G401 (cell line): ENCODE measurements at regions not wholly inside any gene's neighbourhood (a gene's known extent, or its start where the extent isn't known, plus 50 kb on each side); places are given as distances from the start of the nearest gene placed in this dataset.

Experiments used
- DNase-seq: peaks from one replicate; pipeline ENCODE4 v3.0.0-alpha.2; 2015; ENCODE audit warnings: low spot score
- in situ Hi-C: cut with HindIII; loops from 2 replicates; pipeline ENCODE4 v1.10.0; 2016; ENCODE audit warnings: low sequenced_read_pairs, mixed read lengths

DNA sequence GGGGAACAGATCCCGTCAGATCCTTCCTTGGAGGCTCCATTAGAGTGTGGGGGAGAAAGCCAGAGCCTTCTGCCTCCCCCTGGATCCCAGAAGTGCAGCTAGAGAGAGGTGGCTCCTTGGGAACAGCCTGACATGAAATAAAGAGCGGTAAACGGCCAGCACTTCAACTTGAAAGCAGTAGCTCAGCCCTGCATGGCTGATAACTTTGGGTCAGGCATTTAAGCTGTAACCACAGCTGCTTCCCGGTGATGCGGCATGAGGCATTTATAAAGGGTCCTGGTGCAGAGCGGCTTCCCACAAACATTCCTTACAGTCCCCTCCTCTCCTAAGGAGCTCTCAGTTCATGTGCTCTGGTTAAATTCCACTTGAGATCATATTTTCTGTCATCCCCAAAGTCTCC is 960.3 kb downstream of the VRK1 start:
- DNase-seq = no peak
- in situ Hi-C loops = no loop called here

DNA sequence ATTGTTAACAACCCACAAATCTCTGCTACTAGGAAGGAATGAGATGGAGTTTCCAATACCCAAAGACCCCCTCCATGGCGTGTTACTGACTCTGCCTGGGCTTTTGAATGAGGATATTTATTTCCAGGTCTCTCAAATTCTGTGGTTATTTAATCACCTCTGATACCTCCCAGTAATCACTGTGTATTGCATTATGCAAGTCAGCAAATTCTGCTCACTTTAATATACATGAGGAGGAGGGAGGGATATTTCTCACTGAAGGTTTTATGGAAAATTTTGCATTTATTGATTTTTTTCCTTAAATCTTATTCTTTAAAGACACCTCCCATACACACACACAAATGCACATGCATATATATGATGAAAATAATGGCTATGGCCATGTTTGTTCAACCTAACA is 962.9 kb downstream of the VRK1 start:
- DNase-seq = no peak
- in situ Hi-C loops = no loop called here

DNA sequence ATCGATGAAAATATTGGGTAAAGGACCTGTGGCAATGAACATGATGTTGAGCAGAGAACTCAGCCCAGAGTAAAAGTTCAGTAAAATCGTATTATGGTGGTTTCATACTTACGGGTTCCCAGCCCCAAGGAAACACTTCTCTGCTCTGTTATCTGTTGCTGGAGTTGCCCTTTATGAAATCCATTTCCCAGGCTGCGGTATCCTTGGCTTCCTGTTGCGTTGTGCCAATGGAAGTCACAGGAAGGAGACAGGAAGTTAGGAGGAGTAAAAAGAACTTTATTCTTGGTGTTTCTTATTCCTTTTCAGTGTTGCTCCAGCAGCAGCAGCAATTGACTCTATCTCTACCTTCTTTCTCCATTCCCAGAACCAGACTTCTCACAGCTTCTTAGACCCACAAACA is 965.2 kb downstream of the VRK1 start:
- no peak for DNase-seq
- in situ Hi-C loops = no loop called here

- no peak for DNase-seq
- in situ Hi-C loops = no loop called here
Observed at GRCh38 chr14:97771340-97772045, 974.3 kb downstream of the VRK1 start.

- in situ Hi-C loops = no loop called here
- DNase-seq = no peak
Observed at GRCh38 chr14:97773598-97773997, 976.4 kb downstream of the VRK1 start.

GRCh38 chr14:97776890-97777558 is 979.8 kb downstream of the VRK1 start:
- in situ Hi-C loops = no loop called here

DNA sequence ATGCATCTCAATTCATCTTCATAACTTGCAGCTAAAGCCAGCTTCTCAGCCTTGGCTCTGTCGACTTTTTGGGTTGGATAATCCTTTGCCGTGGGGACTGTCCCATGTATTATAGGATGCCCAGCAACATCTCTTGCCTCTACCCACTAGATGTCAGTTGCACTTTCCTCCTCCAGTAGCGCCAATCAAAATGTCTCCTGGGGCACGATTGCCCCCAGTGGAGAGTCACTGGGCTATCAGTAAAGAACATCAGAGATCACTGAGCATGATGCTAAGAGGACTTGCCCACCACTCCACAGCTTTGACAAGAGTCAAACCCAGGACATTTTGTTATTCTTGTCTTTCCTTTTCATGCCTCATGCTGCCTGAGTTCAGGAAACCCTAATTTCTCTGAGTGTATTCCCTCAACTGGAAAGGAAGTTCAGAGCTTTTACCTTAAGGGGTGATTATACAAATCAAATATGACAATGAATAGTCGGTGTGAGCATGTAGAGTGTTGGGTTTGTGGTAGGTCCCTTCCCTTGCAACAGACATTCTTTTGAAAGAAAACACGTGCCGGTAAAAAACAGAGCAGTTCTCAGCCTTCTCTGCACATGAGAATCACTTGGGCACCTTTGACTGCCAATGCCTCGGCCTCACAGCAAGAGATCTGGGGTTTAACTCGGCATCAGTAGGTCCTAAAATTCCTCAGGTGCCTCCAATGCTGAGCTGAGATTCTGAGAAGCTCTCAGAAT is 980.6 kb downstream of the VRK1 start:
- in situ Hi-C loops = no loop called here
- no peak for DNase-seq

More at GRCh38 chr14:97776890-97777558, 979.8 kb downstream of the VRK1 start:
- no peak for DNase-seq

- DNase-seq = no peak
- in situ Hi-C loops = no loop called here
Observed at GRCh38 chr14:97779140-97779539, 982.0 kb downstream of the VRK1 start.

DNA sequence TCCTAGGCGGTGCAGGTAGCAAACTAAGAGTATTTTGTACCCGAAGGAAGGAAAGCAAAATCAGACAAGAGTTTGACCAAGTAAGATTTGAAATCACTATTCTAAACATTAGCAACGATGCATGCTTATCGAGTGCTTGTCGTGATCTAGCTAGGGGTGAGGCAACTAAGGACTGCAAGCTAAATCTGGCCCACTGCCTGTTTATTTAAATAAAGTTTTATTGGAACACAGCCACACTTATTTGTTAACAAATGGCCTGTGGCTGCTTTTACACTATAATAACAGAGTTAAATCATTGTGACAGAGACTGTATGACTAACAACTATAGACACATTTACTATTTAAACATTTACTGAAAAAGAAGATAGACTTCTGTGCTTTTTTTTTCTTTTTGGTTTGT is 983.6 kb downstream of the VRK1 start:
- in situ Hi-C loops = no loop called here

GRCh38 chr14:97781961-97782360 is 984.8 kb downstream of the VRK1 start:
- in situ Hi-C loops = no loop called here
- no peak for DNase-seq

More for the DNA sequence above, 983.6 kb downstream of the VRK1 start:
- no peak for DNase-seq

DNA sequence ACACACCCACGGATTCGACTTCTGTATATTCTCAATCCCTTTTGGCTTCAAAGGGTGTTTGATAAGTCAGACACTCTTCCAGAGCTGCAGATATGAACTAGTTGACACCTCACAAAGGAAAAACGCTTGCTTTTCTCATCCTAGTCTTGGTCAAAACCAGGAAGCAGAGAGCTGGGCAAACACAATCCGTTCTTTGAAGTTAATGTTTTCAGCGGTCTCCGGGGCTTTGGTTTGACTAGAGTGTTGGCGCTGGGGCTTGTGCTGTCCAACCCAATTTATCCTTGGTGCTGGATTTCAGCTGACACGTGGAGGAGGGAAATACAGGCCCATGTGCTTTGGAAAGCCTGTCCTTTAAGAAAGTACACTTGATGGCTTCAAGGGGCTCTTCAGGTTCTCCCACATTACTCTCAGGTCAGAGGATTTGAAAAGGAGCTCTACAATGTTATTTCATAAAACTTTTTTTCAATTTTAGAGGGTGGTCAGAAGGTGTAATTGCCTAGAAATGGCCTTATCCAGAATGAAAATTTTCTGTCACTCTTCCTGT is 985.8 kb downstream of the VRK1 start:
- DNase-seq = no peak
- in situ Hi-C loops = no loop called here

DNA sequence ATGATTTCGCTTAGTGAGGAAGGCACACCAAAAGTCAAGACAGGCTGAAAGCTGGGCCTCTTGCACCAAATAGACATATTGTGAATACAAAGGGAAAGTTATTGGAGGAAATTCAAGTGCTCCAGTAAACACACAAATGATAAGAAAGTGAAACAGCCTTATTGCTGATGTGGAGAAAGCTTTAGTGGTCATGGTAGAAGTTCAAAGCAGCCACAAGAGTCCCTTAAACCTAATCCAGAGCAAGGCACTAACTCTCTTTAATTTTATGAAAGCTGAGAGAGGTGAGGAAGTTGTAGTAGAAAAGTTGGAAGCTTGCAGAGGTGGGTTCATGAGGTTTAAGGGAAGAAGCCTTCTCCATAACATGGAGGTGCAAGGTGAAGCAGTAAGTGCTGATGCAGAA is 988.3 kb downstream of the VRK1 start:
- DNase-seq = no peak
- in situ Hi-C loops = no loop called here

DNA sequence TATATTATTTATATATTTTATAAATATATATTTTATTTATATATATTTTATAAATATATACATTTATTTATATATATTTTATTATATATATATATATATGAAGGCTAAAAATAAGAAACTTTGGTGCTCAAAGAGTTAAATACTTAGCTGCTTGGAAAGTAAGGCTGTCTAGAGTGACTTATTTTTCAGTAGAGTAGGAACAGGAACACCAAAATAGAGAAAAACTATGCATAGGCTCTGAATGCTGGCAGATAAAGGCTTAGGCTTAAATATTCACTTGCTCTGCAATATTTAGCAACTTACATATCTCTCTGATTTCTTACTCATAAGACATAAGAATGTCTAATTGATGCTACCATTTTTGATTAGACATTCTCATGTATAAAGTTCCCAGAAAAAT is 991.2 kb downstream of the VRK1 start:
- no peak for DNase-seq
- in situ Hi-C loops = no loop called here

DNA sequence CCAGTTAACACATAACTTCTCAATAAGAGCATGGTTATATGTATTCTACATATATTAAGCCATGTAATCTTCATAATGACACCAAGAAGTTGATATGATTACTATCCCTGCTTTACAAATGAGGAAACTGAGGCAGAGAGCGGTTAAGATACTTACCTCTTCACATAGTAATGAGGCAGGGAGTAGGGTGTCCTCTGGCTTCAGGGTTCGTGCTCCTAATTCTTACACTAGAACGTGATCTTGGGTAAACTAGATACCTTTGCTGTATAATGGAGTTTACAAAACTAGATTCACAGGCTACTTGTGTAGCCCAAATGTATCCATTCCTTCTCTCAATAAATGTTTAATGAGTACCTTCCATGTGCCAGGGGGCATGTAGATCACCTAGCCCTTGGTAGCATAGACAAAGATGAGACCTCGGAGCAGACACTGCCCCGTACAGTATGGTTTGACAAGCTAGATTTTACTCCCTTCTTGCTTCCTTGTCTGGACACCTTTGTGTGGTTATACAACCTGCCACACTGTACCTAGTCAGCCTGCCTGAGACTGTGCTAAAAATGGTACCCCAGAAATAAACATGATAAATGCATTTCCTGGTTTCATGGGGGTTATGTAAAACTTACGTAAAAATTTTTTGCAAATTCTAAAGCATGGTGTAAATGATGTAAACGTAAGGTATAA is 991.8 kb downstream of the VRK1 start:
- no peak for DNase-seq
- in situ Hi-C loops = no loop called here

DNA sequence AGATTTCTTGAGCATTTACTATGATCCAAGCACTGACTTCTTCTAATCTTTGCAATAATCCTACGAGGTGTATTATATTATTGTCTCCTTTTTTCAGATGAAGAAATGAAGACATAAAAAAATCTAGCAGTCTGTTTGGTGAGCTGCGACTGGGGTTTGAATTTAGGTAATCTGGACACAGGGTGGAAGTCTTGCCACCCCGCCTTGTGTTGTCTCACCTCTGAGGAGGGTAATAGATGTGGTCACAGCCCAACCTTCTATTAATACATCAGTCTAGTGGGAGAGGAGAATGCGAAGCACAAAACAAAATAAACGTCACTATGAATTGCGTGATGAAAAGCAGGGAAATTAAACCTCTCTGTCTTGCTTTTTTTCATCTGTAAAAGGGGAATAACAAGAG is 993.9 kb downstream of the VRK1 start:
- no peak for DNase-seq
- in situ Hi-C loops = no loop called here

- in situ Hi-C loops = no loop called here
Observed at GRCh38 chr14:97791906-97792305, 994.7 kb downstream of the VRK1 start.

GRCh38 chr14:97796511-97796910 is 999.3 kb downstream of the VRK1 start:
- in situ Hi-C loops = no loop called here
- DNase-seq = no peak

More at GRCh38 chr14:97791906-97792305, 994.7 kb downstream of the VRK1 start:
- DNase-seq = no peak

GRCh38 chr14:97798176-97798575 is 1001.0 kb downstream of the VRK1 start:
- in situ Hi-C loops = no loop called here

More at GRCh38 chr14:97798176-97798575, 1001.0 kb downstream of the VRK1 start:
- DNase-seq = no peak
